SK-N-SH treated with all-trans-retinoic acid at 6 μM for 48 hours (cell line): ENCODE measurements at regions not wholly inside any gene's neighbourhood (a gene's known extent, or its start where the extent isn't known, plus 50 kb on each side); places are given as distances from the start of the nearest gene placed in this dataset.

Experiments
- ATAC-seq: fragments of 200-7000 bp; cut with Tn5 transposase; 3 replicates; pipeline ENCODE4 v1.9.1; 2020; ENCODE audit warnings: mild to moderate bottlenecking, moderate library complexity
- ARNTL ChIP-seq: fragments of 450-650 bp; formaldehyde crosslinking; IDR thresholded peaks from 2 replicates; pipeline ENCODE4 v1.5.0; 2020; ENCODE audit warnings: low read depth, mild to moderate bottlenecking, moderate library complexity, borderline replicate concordance
- BACH2 ChIP-seq: fragments of 250-450 bp; sonication (Bioruptor Pico); IDR thresholded peaks from 2 replicates; pipeline ENCODE4 v1.9.0; 2021; ENCODE audit warnings: mild to moderate bottlenecking, borderline replicate concordance
- CREB5 ChIP-seq: fragments of 250-450 bp; sonication (Bioruptor Pico); IDR thresholded peaks from 2 replicates; pipeline ENCODE4 v1.5.1; 2020; ENCODE audit warnings: low read depth, mild to moderate bottlenecking, moderate library complexity
- CSDC2 ChIP-seq: fragments of 250-450 bp; sonication (Bioruptor Pico); IDR thresholded peaks from 2 replicates; pipeline ENCODE4 v1.5.0; 2020; ENCODE audit warnings: mild to moderate bottlenecking, moderate library complexity
- CSRNP3 ChIP-seq: fragments of 250-450 bp; sonication (Bioruptor Pico); IDR thresholded peaks from 2 replicates; pipeline ENCODE4 v1.5.1; 2021; ENCODE audit warnings: mild to moderate bottlenecking, moderate library complexity
- GLIS3 ChIP-seq: fragments of 250-450 bp; sonication (Bioruptor Pico); IDR thresholded peaks from 2 replicates; pipeline ENCODE4 v1.5.0; 2020; ENCODE audit warnings: mild to moderate bottlenecking, moderate library complexity
- ISL1 ChIP-seq: fragments of 250-450 bp; sonication (Bioruptor Pico); IDR thresholded peaks from 2 replicates; pipeline ENCODE4 v2.1.2; 2022; ENCODE audit warnings: mild to moderate bottlenecking, moderate library complexity
- OSR1 ChIP-seq: fragments of 250-450 bp; sonication (Bioruptor Pico); IDR thresholded peaks from 2 replicates; pipeline ENCODE4 v1.8.0; 2022; ENCODE audit warnings: moderate library complexity, mild to moderate bottlenecking, inconsistent platforms
- PATZ1 ChIP-seq: fragments of 250-450 bp; sonication (Bioruptor Pico); IDR thresholded peaks from 2 replicates; pipeline ENCODE4 v1.8.0; 2020; ENCODE audit warnings: mild to moderate bottlenecking, moderate library complexity, borderline replicate concordance
- PPARA ChIP-seq: fragments of 250-450 bp; sonication (Bioruptor Pico); IDR thresholded peaks from 2 replicates; pipeline ENCODE4 v1.5.0; 2020; ENCODE audit warnings: mild to moderate bottlenecking, borderline replicate concordance
- RARB ChIP-seq: fragments of 250-450 bp; sonication (Bioruptor Pico); IDR thresholded peaks from 2 replicates; pipeline ENCODE4 v1.8.0; 2021; ENCODE audit warnings: mild to moderate bottlenecking, moderate library complexity
- TCF4 ChIP-seq: fragments of 250-450 bp; sonication (Bioruptor Pico); IDR thresholded peaks from 2 replicates; pipeline ENCODE4 v1.8.0; 2021; ENCODE audit warnings: mild to moderate bottlenecking, moderate library complexity, borderline replicate concordance
- TOX ChIP-seq: fragments of 250-450 bp; sonication (Bioruptor Pico); IDR thresholded peaks from 2 replicates; pipeline ENCODE4 v1.8.0; 2021; ENCODE audit warnings: mild to moderate bottlenecking, moderate library complexity, borderline replicate concordance
- TSHZ2 ChIP-seq: fragments of 250-450 bp; sonication (Bioruptor Pico); IDR thresholded peaks from 2 replicates; pipeline ENCODE4 v1.5.0; 2020; ENCODE audit warnings: mild to moderate bottlenecking, moderate library complexity
- ZC3H10 ChIP-seq: fragments of 250-450 bp; sonication (Bioruptor Pico); IDR thresholded peaks from 2 replicates; pipeline ENCODE4 v1.5.1; 2021; ENCODE audit warnings: mild to moderate bottlenecking, moderate library complexity
- ZFP3 ChIP-seq: fragments of 250-450 bp; sonication (Bioruptor Pico); IDR thresholded peaks from 2 replicates; pipeline ENCODE4 v1.5.0; 2020; ENCODE audit warnings: mild to moderate bottlenecking, moderate library complexity
- ZFP30 ChIP-seq: fragments of 450-650 bp; formaldehyde crosslinking; IDR thresholded peaks from 2 replicates; pipeline ENCODE4 v1.5.0; 2022; ENCODE audit warnings: mild to moderate bottlenecking, moderate library complexity
- ZNF565 ChIP-seq: fragments of 450-650 bp; formaldehyde crosslinking; conservative IDR thresholded peaks from 2 replicates; pipeline ENCODE4 v1.5.0; 2020; ENCODE audit warnings: low read depth, mild to moderate bottlenecking, moderate library complexity
- ZNF70 ChIP-seq: fragments of 450-650 bp; formaldehyde crosslinking; IDR thresholded peaks from 2 replicates; pipeline ENCODE4 v1.5.0; 2020; ENCODE audit warnings: mild to moderate bottlenecking, moderate library complexity
- ZNF8 ChIP-seq: fragments of 450-650 bp; formaldehyde crosslinking; IDR thresholded peaks from 2 replicates; pipeline ENCODE4 v1.5.0; 2020; ENCODE audit warnings: mild to moderate bottlenecking, moderate library complexity

- no peak for ATAC-seq
- no peak for TF ChIP-seq CREB5 (CRISPR knock-in tag)
- no peak for TF ChIP-seq TOX (CRISPR knock-in tag)
Measured at GRCh38 chr2:106997204-106997603, 111.2 kb upstream of the ST6GAL2 start.

GRCh38 chr2:107001062-107001461 is 115.1 kb upstream of the ST6GAL2 start:
- TF ChIP-seq ZC3H10: no peak
- no peak for TF ChIP-seq ISL1 (CRISPR knock-in tag)
- TF ChIP-seq PPARA (CRISPR knock-in tag): no peak
- TF ChIP-seq CSRNP3 (CRISPR knock-in tag): no peak
- TF ChIP-seq TCF4 (CRISPR knock-in tag): no peak
- TF ChIP-seq ZNF70 (CRISPR knock-in tag): no peak
- no peak for TF ChIP-seq GLIS3
- no peak; the same call in 2 of the 3 replicates for ATAC-seq

GRCh38 chr2:107001551-107001950 is 115.6 kb upstream of the ST6GAL2 start:
- TF ChIP-seq TOX (CRISPR knock-in tag) (no peak), PATZ1 (CRISPR knock-in tag) (no peak), ZNF565 (CRISPR knock-in tag) (no peak), ZC3H10 (no peak), ZNF8 (CRISPR knock-in tag) (no peak), TSHZ2 (no peak), OSR1 (CRISPR knock-in tag) (no peak), CREB5 (CRISPR knock-in tag) (no peak), BACH2 (CRISPR knock-in tag) (no peak), CSDC2 (CRISPR knock-in tag) (no peak), ZFP3 (CRISPR knock-in tag) (no peak), TCF4 (CRISPR knock-in tag) (no peak), CSRNP3 (CRISPR knock-in tag) (no peak), ZFP30 (CRISPR knock-in tag) (no peak), ARNTL (CRISPR knock-in tag) (no peak), RARB (CRISPR knock-in tag) (no peak)
- no peak; the same call in 1 of the 3 replicates for ATAC-seq
